Parathyroid adenoma (tissue), 2 donors: ENCODE measurements at regions not wholly inside any gene's neighbourhood (a gene's known extent, or its start where the extent isn't known, plus 50 kb on each side); places are given as distances from the start of the nearest gene placed in this dataset.
"Not testable (repeated sequence)": the region's sequence is repeated elsewhere in the genome, so short reads cannot be mapped to it uniquely, and the experiment has no call there.

Experiments used
- H2AFZ ChIP-seq: fragments of 300-600 bp; sonication (generic); one replicate; pipeline ENCODE4 v1.7.0; 2017; ENCODE audit warnings: antibody characterized with exemption, mild to moderate bottlenecking
- H3K27ac ChIP-seq: fragments of 300-600 bp; sonication (generic); one replicate; pipeline ENCODE4 v1.7.0; 2017
- H3K27me3 ChIP-seq: fragments of 300-600 bp; sonication (generic); one replicate; pipeline ENCODE4 v1.7.0; 2017; ENCODE audit warnings: low read length; ENCODE audit not compliant: control insufficient read depth, insufficient read depth
- H3K36me3 ChIP-seq: fragments of 300-600 bp; sonication (generic); one replicate; pipeline ENCODE4 v1.7.0; 2017; ENCODE audit warnings: low read length; ENCODE audit not compliant: control insufficient read depth, insufficient read depth
- H3K4me1 ChIP-seq: fragments of 300-600 bp; sonication (generic); one replicate; pipeline ENCODE4 v1.7.0; 2017; ENCODE audit warnings: control low read depth
- H3K4me2 ChIP-seq: fragments of 300-600 bp; sonication (generic); one replicate; pipeline ENCODE4 v1.7.0; 2017; ENCODE audit warnings: low read length
- H3K4me3 ChIP-seq: fragments of 300-600 bp; sonication (generic); one replicate; pipeline ENCODE4 v1.7.0; 2017; ENCODE audit warnings: low read depth, low read length
- H3K79me2 ChIP-seq: fragments of 300-600 bp; sonication (generic); one replicate; pipeline ENCODE4 v1.7.0; 2017; ENCODE audit warnings: control low read depth
- H3K9ac ChIP-seq: fragments of 300-600 bp; sonication (generic); one replicate; pipeline ENCODE4 v1.7.0; 2017; ENCODE audit warnings: mild to moderate bottlenecking
- H3K9me3 ChIP-seq: fragments of 300-600 bp; sonication (generic); one replicate; pipeline ENCODE4 v1.7.0; 2017; ENCODE audit warnings: low read length; ENCODE audit not compliant: control insufficient read depth
- CTCF ChIP-seq: fragments of 300-600 bp; sonication (generic); IDR thresholded peaks from one replicate; pipeline ENCODE4 v1.7.0; 2017; ENCODE audit warnings: antibody characterized with exemption, mild to moderate bottlenecking
- donor health status: primary hyperparathyroidism.

DNA sequence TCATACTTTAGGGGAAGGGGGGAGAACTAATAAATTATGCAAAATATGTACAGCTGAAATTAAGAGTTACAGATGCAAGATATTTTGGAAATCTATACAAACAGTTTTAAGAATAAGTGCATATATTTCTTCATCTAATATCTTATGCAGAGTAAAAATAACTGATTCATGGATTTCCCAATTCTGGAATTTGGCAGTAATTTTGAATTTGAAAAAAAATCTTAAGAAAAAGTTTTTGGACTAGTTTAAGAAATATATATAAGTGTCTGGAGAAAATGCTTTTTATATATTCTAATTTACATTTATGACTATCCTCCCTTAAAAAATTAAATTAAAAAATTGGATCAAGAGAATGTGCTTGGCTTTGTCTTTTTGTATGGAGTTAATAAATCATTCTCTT lies 474.3 kb downstream of the BRINP3 start:
- H3K36me3 ChIP-seq: no peaks in the 10 kb centered on the region
- no peak overlapping the region for H2AFZ ChIP-seq
- H3K27me3 ChIP-seq: no peaks in the 10 kb centered on the region
- TF ChIP-seq CTCF: no peak
- no peaks in the 10 kb centered on the region for H3K9me3 ChIP-seq
- H3K4me1 ChIP-seq: no peaks in the 10 kb centered on the region
- no peak overlapping the region for H3K27ac ChIP-seq
- H3K4me2 ChIP-seq: no peak overlapping the region
- H3K9ac ChIP-seq: no peak overlapping the region
- H3K79me2 ChIP-seq: no peaks in the 10 kb centered on the region
- H3K4me3 ChIP-seq: no peak overlapping the region

- H3K79me2 ChIP-seq: no peaks in the 10 kb centered on the region
- no peaks in the 10 kb centered on the region for H3K4me1 ChIP-seq
- H3K27ac ChIP-seq: no peak overlapping the region
- TF ChIP-seq CTCF: no peak
- no peak overlapping the region for H3K4me2 ChIP-seq
- no peaks in the 10 kb centered on the region for H3K9me3 ChIP-seq
- no peaks in the 10 kb centered on the region for H3K36me3 ChIP-seq
- H3K9ac ChIP-seq: no peak overlapping the region
- H3K4me3 ChIP-seq: no peak overlapping the region
- H2AFZ ChIP-seq: no peak overlapping the region
- no peaks in the 10 kb centered on the region for H3K27me3 ChIP-seq
Observed at GRCh38 chr1:190011585-190011984, 466.1 kb downstream of the BRINP3 start.

DNA sequence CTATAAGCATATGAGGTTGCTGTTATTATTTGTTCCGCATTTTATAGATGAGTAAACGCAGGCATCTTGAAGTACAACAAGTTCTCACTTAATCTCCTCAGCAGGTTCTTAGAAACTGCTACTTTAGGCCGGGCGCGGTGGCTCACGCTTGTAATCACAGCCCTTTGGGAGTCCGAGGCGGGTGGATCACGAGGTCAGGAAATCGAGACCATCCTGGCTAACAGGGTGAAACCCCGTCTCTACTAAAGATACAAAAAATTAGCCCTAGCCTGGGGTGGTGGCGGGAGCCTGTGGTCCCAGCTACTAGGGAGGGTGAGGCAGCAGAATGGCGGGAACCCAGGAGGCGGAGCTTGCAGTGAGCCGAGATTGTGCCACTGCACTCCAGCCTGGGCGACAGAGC lies 458.5 kb downstream of the BRINP3 start:
- H3K4me3 ChIP-seq, H3K27me3 ChIP-seq: not testable (repeated sequence)

GRCh38 chr1:190019717-190020116 lies 457.9 kb downstream of the BRINP3 start:
- TF ChIP-seq CTCF: no peak
- H3K27ac ChIP-seq: no peak overlapping the region
- no peaks in the 10 kb centered on the region for H3K4me1 ChIP-seq
- H2AFZ ChIP-seq: no peak overlapping the region
- H3K27me3 ChIP-seq: no peaks in the 10 kb centered on the region
- no peaks in the 10 kb centered on the region for H3K9me3 ChIP-seq
- H3K9ac ChIP-seq: no peak overlapping the region
- H3K4me2 ChIP-seq: no peak overlapping the region
- H3K79me2 ChIP-seq: no peaks in the 10 kb centered on the region
- H3K4me3 ChIP-seq: no peak overlapping the region
- H3K36me3 ChIP-seq: no peaks in the 10 kb centered on the region

More for the DNA sequence above, 458.5 kb downstream of the BRINP3 start:
- H3K36me3 ChIP-seq, H3K4me2 ChIP-seq, H3K27ac ChIP-seq, H2AFZ ChIP-seq, H3K9ac ChIP-seq, H3K9me3 ChIP-seq, H3K4me1 ChIP-seq, H3K79me2 ChIP-seq: not testable (repeated sequence)

DNA sequence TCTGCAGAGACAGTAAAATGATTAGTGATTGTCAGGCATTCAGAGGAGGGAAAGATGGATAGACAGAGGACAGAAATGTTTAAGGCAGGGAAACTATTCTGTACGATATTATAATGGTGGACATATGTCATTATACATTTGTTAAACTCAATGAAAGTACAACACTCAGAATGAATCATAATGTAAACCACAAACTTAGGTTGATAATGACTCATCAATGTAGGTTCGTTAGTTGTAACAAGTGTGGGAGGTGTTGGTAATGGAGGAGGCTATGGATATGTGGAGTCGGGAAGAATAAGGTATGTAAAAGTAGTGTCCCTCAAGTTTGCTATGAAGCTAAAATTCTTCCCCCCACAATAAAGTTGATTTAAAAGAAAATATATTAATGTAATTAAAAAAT lies 455.0 kb downstream of the BRINP3 start:
- Histone ChIP-seq H3K9ac (no peak overlapping the region), H3K27ac (no peak overlapping the region), H3K4me1 (no peaks in the 10 kb centered on the region), H3K4me2 (no peak overlapping the region), H2AFZ (no peak overlapping the region), H3K9me3 (no peaks in the 10 kb centered on the region), H3K27me3 (no peaks in the 10 kb centered on the region), H3K79me2 (no peaks in the 10 kb centered on the region), H3K36me3 (no peaks in the 10 kb centered on the region), H3K4me3 (no peak overlapping the region)
- TF ChIP-seq CTCF: no peak
